GM18868 (cell line): ENCODE measurements at regions not wholly inside any gene's neighbourhood (a gene's known extent, or its start where the extent isn't known, plus 50 kb on each side); places are given as distances from the start of the nearest gene placed in this dataset.
"Not testable (repeated sequence)": the region's sequence is repeated elsewhere in the genome, so short reads cannot be mapped to it uniquely, and the experiment has no call there.

ENCODE experiments used
- ATAC-seq: cut with Tn5 transposase; IDR thresholded peaks from one replicate; pipeline ENCODE4 v1.9.1; 2021; ENCODE audit warnings: mild to moderate bottlenecking, moderate library complexity; ENCODE audit not compliant: unreplicated experiment

GRCh38 chr14:106011631-106012360, 485.4 kb downstream of the TMEM121 start:
- ATAC-seq = not testable (repeated sequence)

- not testable (repeated sequence) for ATAC-seq
Observed at GRCh38 chr14:106012361-106012725, 486.0 kb downstream of the TMEM121 start.

GRCh38 chr14:106013879-106014376, 487.5 kb downstream of the TMEM121 start:
- no peak for ATAC-seq

- not testable (repeated sequence) for ATAC-seq
Observed at GRCh38 chr14:106017952-106018351, 491.6 kb downstream of the TMEM121 start.

GRCh38 chr14:106021832-106022231, 495.4 kb downstream of the TMEM121 start:
- ATAC-seq = no peak

- not testable (repeated sequence) for ATAC-seq
Observed at GRCh38 chr14:106022648-106023047, 496.3 kb downstream of the TMEM121 start.

GRCh38 chr14:106023411-106023810, 497.0 kb downstream of the TMEM121 start:
- ATAC-seq = no peak

GRCh38 chr14:106024983-106025604, 498.7 kb downstream of the TMEM121 start:
- ATAC-seq = no peak

GRCh38 chr14:106026026-106026425, 499.6 kb downstream of the TMEM121 start:
- ATAC-seq = no peak

GRCh38 chr14:106027759-106028158, 501.4 kb downstream of the TMEM121 start:
- not testable (repeated sequence) for ATAC-seq

GRCh38 chr14:106029959-106030358, 503.6 kb downstream of the TMEM121 start:
- no peak for ATAC-seq

- ATAC-seq = no peak
Observed at GRCh38 chr14:106037380-106037779, 511.0 kb downstream of the TMEM121 start.

GRCh38 chr14:106038263-106038662, 511.9 kb downstream of the TMEM121 start:
- ATAC-seq = no peak

- no peak for ATAC-seq
Observed at GRCh38 chr14:106039400-106039799, 513.0 kb downstream of the TMEM121 start.

GRCh38 chr14:106044515-106044914, 518.1 kb downstream of the TMEM121 start:
- no peak for ATAC-seq

- ATAC-seq = no peak
Observed at GRCh38 chr14:106044949-106045596, 518.7 kb downstream of the TMEM121 start.

GRCh38 chr14:106051796-106052195, 525.4 kb downstream of the TMEM121 start:
- no peak for ATAC-seq

- no peak for ATAC-seq
Observed at GRCh38 chr14:106055289-106055688, 528.9 kb downstream of the TMEM121 start.

- no peak for ATAC-seq
Observed at GRCh38 chr14:106058342-106058741, 532.0 kb downstream of the TMEM121 start.

- ATAC-seq = no peak
Observed at GRCh38 chr14:106060276-106060975, 534.0 kb downstream of the TMEM121 start.

- not testable (repeated sequence) for ATAC-seq
Observed at GRCh38 chr14:106061877-106062500, 535.6 kb downstream of the TMEM121 start.
